Right hindlimb (tissue), 1 donor: ENCODE measurements at regions not wholly inside any gene's neighbourhood (a gene's known extent, or its start where the extent isn't known, plus 50 kb on each side); places are given as distances from the start of the nearest gene placed in this dataset.
"Not testable (repeated sequence)": the region's sequence is repeated elsewhere in the genome, so short reads cannot be mapped to it uniquely, and the experiment has no call there.

Experiments used
- DNase-seq: peaks from one replicate; pipeline ENCODE4 v3.0.0-alpha.2; 2018

GRCh38 chr14:65972891-65973290 is 513.3 kb upstream of the CCDC196 start:
- DNase-seq: no peak

DNA sequence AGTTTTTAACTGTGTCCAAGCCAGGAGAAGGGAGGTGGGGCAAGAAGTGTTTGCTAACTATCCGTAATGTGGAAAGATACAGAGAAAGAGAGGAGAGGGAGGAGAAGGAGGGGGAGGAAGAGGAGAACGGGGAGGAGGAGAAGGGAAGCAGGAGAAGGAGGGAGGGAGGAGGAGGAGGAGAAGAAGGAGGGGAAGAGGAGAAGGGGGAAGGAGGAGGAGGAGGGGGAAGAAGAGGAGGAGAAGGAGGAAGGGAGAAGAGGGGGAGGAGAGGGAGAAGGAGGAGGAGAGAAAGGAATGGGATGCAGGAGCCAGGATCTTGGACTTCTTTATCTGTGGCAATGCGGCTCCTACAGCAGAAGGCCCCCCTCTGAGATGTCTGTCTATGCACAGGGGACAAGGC is 510.3 kb upstream of the CCDC196 start:
- DNase-seq: no peak

GRCh38 chr14:65976761-65977404 is 509.3 kb upstream of the CCDC196 start:
- no peak for DNase-seq

GRCh38 chr14:65981192-65981843 is 504.9 kb upstream of the CCDC196 start:
- DNase-seq: no peak

GRCh38 chr14:65986041-65986440 is 500.1 kb upstream of the CCDC196 start:
- no peak for DNase-seq

DNA sequence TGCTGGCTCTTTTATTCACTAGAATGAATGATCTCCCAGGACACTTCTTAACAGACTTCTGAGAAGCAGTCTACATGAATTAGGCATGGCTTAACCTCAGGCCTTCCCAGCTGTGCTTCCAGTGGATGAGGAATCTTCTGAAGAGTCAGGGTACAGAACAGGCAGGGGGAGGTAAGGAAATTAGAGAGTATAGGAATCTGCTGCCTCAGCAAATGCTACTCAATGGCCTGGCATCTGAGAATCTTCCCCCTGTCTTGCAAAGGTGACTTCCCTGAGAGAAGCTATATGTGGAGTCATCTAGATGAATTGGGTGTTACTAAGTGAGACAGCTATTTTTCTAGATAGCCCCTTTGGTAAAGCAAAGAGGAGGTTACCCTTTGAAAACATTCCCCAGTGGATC is 496.2 kb upstream of the CCDC196 start:
- no peak for DNase-seq

DNA sequence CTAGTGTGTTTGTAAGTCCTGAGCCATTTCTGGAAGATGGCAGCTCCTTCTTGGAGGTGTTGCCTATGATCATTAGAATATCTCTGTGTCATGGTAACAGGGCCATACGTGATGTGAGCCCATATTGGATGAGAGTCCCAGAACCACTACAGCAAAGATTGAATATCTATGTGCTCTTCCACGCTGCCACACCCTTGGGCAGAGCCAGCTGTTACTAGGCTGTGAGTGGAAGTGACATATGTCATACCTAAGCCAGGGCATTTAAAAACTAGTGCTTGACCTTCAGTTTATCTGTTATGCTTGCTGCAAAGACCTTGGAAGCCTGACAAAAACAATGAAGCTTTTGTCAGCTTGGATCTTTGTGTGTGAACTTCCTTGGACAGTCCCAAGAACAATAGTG is 495.1 kb upstream of the CCDC196 start:
- DNase-seq: no peak

GRCh38 chr14:65991935-65992334 is 494.2 kb upstream of the CCDC196 start:
- not testable (repeated sequence) for DNase-seq

DNA sequence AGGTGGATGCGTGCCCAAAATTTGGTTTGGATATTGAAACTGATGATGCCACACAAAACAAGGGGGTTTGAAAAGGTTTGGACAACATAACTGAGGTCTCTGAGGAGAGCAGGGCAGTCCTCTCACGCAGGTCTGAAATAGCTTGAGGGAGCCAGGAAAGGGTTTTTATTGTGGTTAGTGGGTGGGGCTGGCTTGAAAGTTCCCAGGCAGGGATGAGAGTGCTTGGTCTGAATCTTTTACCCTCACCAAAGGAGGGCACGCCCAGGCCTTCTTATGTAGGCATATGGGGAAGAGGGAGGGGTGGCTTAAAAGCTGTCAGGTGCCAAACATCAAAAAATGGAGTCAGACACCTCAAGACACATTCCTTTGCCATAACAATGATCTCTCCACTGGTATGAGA is 493.1 kb upstream of the CCDC196 start:
- no peak for DNase-seq

- no peak for DNase-seq
Observed at GRCh38 chr14:65993996-65994395, 492.2 kb upstream of the CCDC196 start.

DNA sequence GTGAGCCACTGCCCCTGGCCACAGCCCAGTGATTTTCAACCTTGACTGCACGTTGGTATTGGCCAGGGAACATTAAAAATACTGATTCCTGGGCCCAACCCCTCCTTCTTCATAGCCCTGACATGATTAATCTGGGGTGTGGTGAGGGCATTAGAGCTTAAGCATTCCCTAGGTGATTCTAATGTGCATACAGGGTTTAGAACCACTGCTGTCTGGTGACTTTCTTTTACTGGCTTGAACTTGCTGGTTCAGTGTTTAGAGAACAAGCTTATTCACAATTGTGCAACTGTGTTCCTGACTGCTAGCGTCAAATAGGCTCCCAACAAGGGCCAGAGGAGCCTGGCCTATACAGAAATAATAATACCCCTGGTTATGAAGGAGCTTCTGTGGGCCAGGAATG is 488.8 kb upstream of the CCDC196 start:
- DNase-seq: no peak

DNA sequence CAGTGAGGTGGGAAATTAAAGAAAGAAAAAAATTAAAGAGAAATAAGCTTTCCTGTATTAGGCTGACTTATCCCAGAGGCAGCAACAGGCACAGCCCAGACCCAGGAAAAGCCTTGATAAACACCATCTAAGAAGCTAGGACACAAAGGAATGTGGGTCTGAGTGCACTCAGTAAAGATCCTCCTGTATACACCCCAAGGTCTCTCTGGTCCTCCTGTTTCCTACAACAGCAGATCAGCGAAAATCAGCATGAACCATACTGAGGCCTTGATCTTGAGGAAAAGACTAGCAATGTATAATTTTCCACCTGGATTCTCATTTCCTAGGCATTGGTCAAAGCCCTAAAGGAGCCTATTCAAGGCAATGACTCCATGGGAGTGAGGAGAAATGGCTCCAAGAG is 486.3 kb upstream of the CCDC196 start:
- no peak for DNase-seq

DNA sequence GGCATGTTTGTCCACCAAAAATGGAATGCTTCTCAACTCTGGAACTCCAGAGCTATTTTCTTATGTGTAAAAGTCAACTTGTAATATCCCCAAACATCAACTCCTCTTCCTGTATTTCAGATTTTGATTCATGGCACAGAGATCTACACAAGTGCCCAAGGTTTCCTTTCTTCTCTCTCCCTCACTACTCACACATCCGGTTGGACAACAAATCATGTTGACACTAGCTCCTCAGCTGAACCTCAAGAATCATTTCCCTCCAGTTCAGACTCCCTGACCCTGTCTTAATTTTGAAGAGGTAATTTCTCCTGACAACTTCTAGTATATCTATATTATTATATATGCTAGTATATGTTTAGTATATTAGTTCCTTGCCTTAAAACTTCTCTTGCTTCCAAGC is 485.4 kb upstream of the CCDC196 start:
- DNase-seq: no peak

- no peak for DNase-seq
Observed at GRCh38 chr14:66001356-66001755, 484.8 kb upstream of the CCDC196 start.

- DNase-seq: no peak
Observed at GRCh38 chr14:66003082-66003730, 483.0 kb upstream of the CCDC196 start.

GRCh38 chr14:66005900-66006434 is 480.2 kb upstream of the CCDC196 start:
- DNase-seq: no peak

- no peak for DNase-seq
Observed at GRCh38 chr14:66008631-66009030, 477.5 kb upstream of the CCDC196 start.

- no peak for DNase-seq
Observed at GRCh38 chr14:66009089-66009488, 477.1 kb upstream of the CCDC196 start.

DNA sequence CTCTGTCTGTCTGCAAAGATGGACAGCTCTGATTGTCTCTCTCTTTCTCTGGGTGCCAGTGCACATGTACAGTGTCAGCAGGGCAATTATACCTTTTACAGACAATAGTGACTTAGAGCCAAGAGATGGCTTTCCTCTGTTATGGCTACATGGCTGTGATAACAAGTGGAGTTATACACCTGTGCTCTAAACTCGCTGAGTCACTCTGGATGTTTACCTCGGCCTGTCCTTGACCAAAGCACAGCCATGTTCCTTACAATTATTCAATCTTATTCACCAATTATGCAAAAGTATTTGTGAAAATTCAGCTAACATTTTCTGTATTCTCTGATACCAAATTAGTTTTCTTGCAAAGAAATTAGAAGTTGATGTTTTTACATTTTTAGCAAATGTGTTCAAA is 475.5 kb upstream of the CCDC196 start:
- no peak for DNase-seq

- DNase-seq: no peak
Observed at GRCh38 chr14:66011855-66012254, 474.3 kb upstream of the CCDC196 start.

- not testable (repeated sequence) for DNase-seq
Observed at GRCh38 chr14:66013607-66014006, 472.6 kb upstream of the CCDC196 start.

DNA sequence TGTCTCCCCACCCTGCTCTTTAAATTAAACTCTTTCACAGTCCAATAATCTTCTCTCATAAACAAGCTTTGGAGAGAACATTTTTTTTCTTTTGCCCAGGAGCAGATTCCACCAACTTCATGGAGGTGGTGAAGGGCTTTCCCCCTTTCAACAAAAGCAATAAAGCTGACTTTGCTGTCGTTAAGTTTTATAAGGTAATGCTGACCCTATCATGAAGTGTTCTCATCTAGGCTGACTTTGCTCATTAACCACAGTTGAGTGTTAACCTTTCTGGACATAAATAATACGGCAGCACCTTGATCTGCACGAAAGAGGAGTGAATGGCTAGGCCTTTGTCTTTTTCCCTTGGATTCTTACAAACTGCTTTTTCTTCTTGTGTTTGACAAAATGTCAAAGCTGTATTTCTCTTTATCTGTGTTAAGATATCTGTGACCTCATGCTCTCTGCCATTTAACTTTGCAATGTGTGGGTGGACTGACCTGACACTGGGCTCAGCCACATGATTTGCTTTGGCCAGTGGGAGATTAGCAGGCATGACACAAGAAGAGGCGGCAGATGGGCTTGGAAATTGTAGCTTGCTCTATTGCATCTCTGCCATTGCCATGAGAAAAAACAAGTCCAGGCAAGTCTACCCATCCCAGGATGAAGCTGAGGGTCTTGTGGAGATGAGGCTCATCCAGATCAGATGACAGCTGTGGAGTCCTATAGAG is 470.9 kb upstream of the CCDC196 start:
- no peak for DNase-seq

DNA sequence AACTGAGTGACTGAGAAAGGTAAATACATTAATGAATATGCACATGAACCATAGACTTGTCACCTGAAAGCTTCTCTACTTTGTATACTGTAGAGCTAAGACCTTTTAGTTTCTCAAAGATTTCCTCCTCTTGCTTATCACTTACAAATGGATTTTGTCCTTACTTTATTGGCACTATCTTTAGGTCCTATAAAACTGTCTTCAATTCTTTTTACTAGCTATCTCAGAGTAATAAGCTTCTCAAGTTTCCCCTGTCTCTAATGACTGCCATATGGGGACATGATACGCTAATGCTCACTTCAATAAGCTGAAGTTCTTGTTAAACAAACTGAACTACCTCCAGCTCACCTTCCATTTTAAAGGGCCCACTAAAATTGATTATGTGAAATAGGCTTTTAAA is 468.2 kb upstream of the CCDC196 start:
- no peak for DNase-seq

DNA sequence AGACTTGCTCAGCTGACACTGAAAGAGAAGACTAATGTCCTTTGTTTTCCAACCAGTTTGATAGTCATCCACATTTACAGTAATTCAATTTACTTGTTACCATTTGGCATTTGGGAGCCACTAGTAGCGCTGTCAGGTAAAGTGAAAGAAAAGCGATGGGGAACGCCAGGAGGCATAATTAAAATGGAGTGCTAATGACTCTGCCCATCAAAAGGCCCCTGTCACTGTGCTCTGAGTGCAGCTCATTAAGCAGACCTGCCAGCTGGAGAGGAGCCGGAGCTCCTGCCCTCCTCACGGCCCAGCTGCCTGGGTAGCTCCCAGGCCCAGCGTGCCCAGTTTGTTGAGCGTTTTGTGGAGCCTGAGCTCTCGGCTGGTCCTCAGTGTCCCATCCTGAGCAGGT is 463.6 kb upstream of the CCDC196 start:
- DNase-seq: no peak
